ENCODE measurements at regions not wholly inside any gene's neighbourhood (a gene's known extent, or its start where the extent isn't known, plus 50 kb on each side); places are given as distances from the start of the nearest gene placed in this dataset.

- TF ChIP-seq, protein P1, sequence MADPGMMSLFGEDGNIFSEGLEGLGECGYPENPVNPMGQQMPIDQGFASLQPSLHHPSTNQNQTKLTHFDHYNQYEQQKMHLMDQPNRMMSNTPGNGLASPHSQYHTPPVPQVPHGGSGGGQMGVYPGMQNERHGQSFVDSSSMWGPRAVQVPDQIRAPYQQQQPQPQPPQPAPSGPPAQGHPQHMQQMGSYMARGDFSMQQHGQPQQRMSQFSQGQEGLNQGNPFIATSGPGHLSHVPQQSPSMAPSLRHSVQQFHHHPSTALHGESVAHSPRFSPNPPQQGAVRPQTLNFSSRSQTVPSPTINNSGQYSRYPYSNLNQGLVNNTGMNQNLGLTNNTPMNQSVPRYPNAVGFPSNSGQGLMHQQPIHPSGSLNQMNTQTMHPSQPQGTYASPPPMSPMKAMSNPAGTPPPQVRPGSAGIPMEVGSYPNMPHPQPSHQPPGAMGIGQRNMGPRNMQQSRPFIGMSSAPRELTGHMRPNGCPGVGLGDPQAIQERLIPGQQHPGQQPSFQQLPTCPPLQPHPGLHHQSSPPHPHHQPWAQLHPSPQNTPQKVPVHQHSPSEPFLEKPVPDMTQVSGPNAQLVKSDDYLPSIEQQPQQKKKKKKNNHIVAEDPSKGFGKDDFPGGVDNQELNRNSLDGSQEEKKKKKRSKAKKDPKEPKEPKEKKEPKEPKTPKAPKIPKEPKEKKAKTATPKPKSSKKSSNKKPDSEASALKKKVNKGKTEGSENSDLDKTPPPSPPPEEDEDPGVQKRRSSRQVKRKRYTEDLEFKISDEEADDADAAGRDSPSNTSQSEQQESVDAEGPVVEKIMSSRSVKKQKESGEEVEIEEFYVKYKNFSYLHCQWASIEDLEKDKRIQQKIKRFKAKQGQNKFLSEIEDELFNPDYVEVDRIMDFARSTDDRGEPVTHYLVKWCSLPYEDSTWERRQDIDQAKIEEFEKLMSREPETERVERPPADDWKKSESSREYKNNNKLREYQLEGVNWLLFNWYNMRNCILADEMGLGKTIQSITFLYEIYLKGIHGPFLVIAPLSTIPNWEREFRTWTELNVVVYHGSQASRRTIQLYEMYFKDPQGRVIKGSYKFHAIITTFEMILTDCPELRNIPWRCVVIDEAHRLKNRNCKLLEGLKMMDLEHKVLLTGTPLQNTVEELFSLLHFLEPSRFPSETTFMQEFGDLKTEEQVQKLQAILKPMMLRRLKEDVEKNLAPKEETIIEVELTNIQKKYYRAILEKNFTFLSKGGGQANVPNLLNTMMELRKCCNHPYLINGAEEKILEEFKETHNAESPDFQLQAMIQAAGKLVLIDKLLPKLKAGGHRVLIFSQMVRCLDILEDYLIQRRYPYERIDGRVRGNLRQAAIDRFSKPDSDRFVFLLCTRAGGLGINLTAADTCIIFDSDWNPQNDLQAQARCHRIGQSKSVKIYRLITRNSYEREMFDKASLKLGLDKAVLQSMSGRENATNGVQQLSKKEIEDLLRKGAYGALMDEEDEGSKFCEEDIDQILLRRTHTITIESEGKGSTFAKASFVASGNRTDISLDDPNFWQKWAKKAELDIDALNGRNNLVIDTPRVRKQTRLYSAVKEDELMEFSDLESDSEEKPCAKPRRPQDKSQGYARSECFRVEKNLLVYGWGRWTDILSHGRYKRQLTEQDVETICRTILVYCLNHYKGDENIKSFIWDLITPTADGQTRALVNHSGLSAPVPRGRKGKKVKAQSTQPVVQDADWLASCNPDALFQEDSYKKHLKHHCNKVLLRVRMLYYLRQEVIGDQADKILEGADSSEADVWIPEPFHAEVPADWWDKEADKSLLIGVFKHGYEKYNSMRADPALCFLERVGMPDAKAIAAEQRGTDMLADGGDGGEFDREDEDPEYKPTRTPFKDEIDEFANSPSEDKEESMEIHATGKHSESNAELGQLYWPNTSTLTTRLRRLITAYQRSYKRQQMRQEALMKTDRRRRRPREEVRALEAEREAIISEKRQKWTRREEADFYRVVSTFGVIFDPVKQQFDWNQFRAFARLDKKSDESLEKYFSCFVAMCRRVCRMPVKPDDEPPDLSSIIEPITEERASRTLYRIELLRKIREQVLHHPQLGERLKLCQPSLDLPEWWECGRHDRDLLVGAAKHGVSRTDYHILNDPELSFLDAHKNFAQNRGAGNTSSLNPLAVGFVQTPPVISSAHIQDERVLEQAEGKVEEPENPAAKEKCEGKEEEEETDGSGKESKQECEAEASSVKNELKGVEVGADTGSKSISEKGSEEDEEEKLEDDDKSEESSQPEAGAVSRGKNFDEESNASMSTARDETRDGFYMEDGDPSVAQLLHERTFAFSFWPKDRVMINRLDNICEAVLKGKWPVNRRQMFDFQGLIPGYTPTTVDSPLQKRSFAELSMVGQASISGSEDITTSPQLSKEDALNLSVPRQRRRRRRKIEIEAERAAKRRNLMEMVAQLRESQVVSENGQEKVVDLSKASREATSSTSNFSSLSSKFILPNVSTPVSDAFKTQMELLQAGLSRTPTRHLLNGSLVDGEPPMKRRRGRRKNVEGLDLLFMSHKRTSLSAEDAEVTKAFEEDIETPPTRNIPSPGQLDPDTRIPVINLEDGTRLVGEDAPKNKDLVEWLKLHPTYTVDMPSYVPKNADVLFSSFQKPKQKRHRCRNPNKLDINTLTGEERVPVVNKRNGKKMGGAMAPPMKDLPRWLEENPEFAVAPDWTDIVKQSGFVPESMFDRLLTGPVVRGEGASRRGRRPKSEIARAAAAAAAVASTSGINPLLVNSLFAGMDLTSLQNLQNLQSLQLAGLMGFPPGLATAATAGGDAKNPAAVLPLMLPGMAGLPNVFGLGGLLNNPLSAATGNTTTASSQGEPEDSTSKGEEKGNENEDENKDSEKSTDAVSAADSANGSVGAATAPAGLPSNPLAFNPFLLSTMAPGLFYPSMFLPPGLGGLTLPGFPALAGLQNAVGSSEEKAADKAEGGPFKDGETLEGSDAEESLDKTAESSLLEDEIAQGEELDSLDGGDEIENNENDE (IDR thresholded peaks at IDR 0.05; ENCODE audit: insufficient replicate concordance, low read length) = no peak
- TF ChIP-seq BACH1 (IDR thresholded peaks at IDR 0.05; ENCODE audit: low read length) (no peak), CHD2 (IDR thresholded peaks at IDR 0.05; ENCODE audit: low read length) (no peak)
Measured at GRCh38 chr17:14579716-14580115, 278.8 kb downstream of the HS3ST3B1 start (continued).

Measured in H1 (cell line).